Mesenchymal stem cell (in vitro differentiated cells and primary cell): ENCODE measurements at regions not wholly inside any gene's neighbourhood (a gene's known extent, or its start where the extent isn't known, plus 50 kb on each side); places are given as distances from the start of the nearest gene placed in this dataset.
"Not testable (repeated sequence)": the region's sequence is repeated elsewhere in the genome, so short reads cannot be mapped to it uniquely, and the experiment has no call there.

ENCODE experiments used
- DNase-seq: peaks from one replicate; pipeline ENCODE4 v3.0.0-alpha.2; 2013
- H2AFZ ChIP-seq: one replicate; pipeline ENCODE4 v1.6.1; 2013; ENCODE audit warnings: low read depth, mild to moderate bottlenecking, control low read depth, inconsistent platforms, low read length, moderate library complexity
- H2AK5ac ChIP-seq: 2 replicates; pipeline ENCODE4 v1.6.1; 2013; ENCODE audit warnings: low read length, moderate library complexity, mild to moderate bottlenecking, inconsistent platforms; ENCODE audit not compliant: severe bottlenecking
- H2BK120ac ChIP-seq: one replicate; pipeline ENCODE4 v1.6.1; 2013; ENCODE audit warnings: low read depth, mild to moderate bottlenecking, inconsistent platforms, low read length, moderate library complexity
- H2BK12ac ChIP-seq, 2 experiments: one replicate each; pipeline ENCODE4 v1.6.1; 2013; ENCODE audit warnings: inconsistent platforms in 2 of 2, low read length in 2 of 2, mild to moderate bottlenecking in 2 of 2, moderate library complexity in 2 of 2, control low read depth in 1 of 2
- H2BK15ac ChIP-seq: one replicate; pipeline ENCODE4 v1.6.1; 2013; ENCODE audit warnings: mild to moderate bottlenecking, low read depth, inconsistent platforms; ENCODE audit not compliant: poor library complexity, severe bottlenecking
- H2BK5ac ChIP-seq: 2 replicates; pipeline ENCODE4 v1.6.1; 2013; ENCODE audit warnings: low read depth, mild to moderate bottlenecking, low read length, control low read depth, inconsistent platforms; ENCODE audit not compliant: poor library complexity, severe bottlenecking
- H3K14ac ChIP-seq, 2 experiments: one replicate each; pipeline ENCODE4 v1.6.1; 2013; ENCODE audit warnings: inconsistent platforms in 2 of 2, low read length in 2 of 2, control low read depth in 1 of 2, mild to moderate bottlenecking in 1 of 2, moderate library complexity in 1 of 2
- H3K18ac ChIP-seq, 2 experiments: one replicate each; pipeline ENCODE4 v1.6.1; 2013; ENCODE audit warnings: inconsistent platforms in 2 of 2, low read length in 2 of 2, control low read depth in 1 of 2, low read depth in 1 of 2, mild to moderate bottlenecking in 1 of 2
- H3K23ac ChIP-seq, 2 experiments: one replicate each; pipeline ENCODE4 v1.6.1; 2013; ENCODE audit warnings: inconsistent platforms in 2 of 2, low read length in 2 of 2, mild to moderate bottlenecking in 2 of 2, moderate library complexity in 2 of 2, control low read depth in 1 of 2
- H3K27ac ChIP-seq: 2 replicates; pipeline ENCODE4 v1.5.1; 2013; ENCODE audit warnings: mild to moderate bottlenecking, moderate library complexity, low read length, control low read depth, inconsistent platforms; ENCODE audit not compliant: poor library complexity, severe bottlenecking
- H3K27me3 ChIP-seq, 2 experiments: 2 replicates each; pipeline versions ENCODE4 v1.6.1 to v1.7.0; 2013; ENCODE audit warnings: low read length in 2 of 2, mild to moderate bottlenecking in 2 of 2, moderate library complexity in 2 of 2, control low read depth in 1 of 2, inconsistent platforms in 1 of 2; ENCODE audit not compliant: control insufficient read depth in 1 of 2, insufficient read depth in 1 of 2
- H3K36me3 ChIP-seq, 2 experiments: 2 replicates each; pipeline versions ENCODE4 v1.6.1 to v1.7.0; 2013; ENCODE audit warnings: low read length in 2 of 2, control low read depth in 1 of 2, inconsistent platforms in 1 of 2, low read depth in 1 of 2, mild to moderate bottlenecking in 1 of 2; ENCODE audit not compliant: insufficient read depth in 2 of 2, control insufficient read depth in 1 of 2
- H3K4ac ChIP-seq, 2 experiments: one replicate each; pipeline ENCODE4 v1.6.1; 2013; ENCODE audit warnings: inconsistent platforms in 2 of 2, low read length in 2 of 2, mild to moderate bottlenecking in 2 of 2, moderate library complexity in 2 of 2, control low read depth in 1 of 2, low read depth in 1 of 2
- H3K4me1 ChIP-seq: 2 replicates; pipeline ENCODE4 v1.6.1; 2013; ENCODE audit warnings: low read depth, low read length, control low read depth; ENCODE audit not compliant: control insufficient read depth, insufficient read depth
- H3K4me2 ChIP-seq: 2 replicates; pipeline ENCODE4 v1.6.1; 2013; ENCODE audit warnings: low read length, mild to moderate bottlenecking, inconsistent platforms; ENCODE audit not compliant: poor library complexity, severe bottlenecking
- H3K4me3 ChIP-seq, 2 experiments: 2 replicates each; pipeline versions ENCODE4 v1.5.1 to v1.7.0; 2013; ENCODE audit warnings: low read length in 2 of 2, mild to moderate bottlenecking in 2 of 2, control low read depth in 1 of 2, low read depth in 1 of 2; ENCODE audit not compliant: insufficient read depth in 1 of 2
- H3K79me1 ChIP-seq: replicated peaks from 2 replicates; pipeline ENCODE4 v1.6.1; 2013; ENCODE audit warnings: mild to moderate bottlenecking, control low read depth, low read length, inconsistent platforms; ENCODE audit not compliant: poor library complexity, severe bottlenecking
- H3K9ac ChIP-seq: 2 replicates; pipeline ENCODE4 v1.7.0; 2013; ENCODE audit warnings: mild to moderate bottlenecking, low read length, moderate library complexity
- H3K9me3 ChIP-seq: 2 replicates; pipeline ENCODE4 v1.7.0; 2013; ENCODE audit warnings: mild to moderate bottlenecking, low read length; ENCODE audit not compliant: control insufficient read depth
- H4K8ac ChIP-seq: one replicate; pipeline ENCODE4 v1.6.1; 2013; ENCODE audit warnings: inconsistent platforms, mild to moderate bottlenecking, low read length, moderate library complexity
- H4K91ac ChIP-seq: one replicate; pipeline ENCODE4 v1.6.1; 2013; ENCODE audit warnings: mild to moderate bottlenecking, low read length, inconsistent platforms
- WGBS: methylation state at CpG from one replicate; pipeline ENCODE4 v1.1.7; 2013; ENCODE audit warnings: mixed read lengths; 5-methylcytosine and 5-hydroxymethylcytosine counted together

GRCh38 chr15:44824277-44825145 is 88.2 kb downstream of the TRIM69 start:
- not testable (repeated sequence) for H3K9me3 ChIP-seq, H3K79me1 ChIP-seq, H3K9ac ChIP-seq, H2BK120ac ChIP-seq, H3K4me1 ChIP-seq, H2AFZ ChIP-seq, H4K8ac ChIP-seq, H3K4me2 ChIP-seq, H3K18ac ChIP-seq, H3K14ac ChIP-seq, H3K4ac ChIP-seq, H3K36me3 ChIP-seq, H3K23ac ChIP-seq, H3K27me3 ChIP-seq, H2BK15ac ChIP-seq, DNase-seq, H2AK5ac ChIP-seq, H2BK5ac ChIP-seq, H3K27ac ChIP-seq, H2BK12ac ChIP-seq, H3K4me3 ChIP-seq, H4K91ac ChIP-seq
- WGBS: no CpG with 5 or more reads among the region's 9 CpGs

- H2BK12ac ChIP-seq, H3K4me3 ChIP-seq, H3K4me2 ChIP-seq, H3K14ac ChIP-seq, H3K4me1 ChIP-seq, H2BK15ac ChIP-seq, H3K4ac ChIP-seq, H3K27ac ChIP-seq, H3K18ac ChIP-seq, H2AFZ ChIP-seq, H2BK5ac ChIP-seq, H4K91ac ChIP-seq, H3K79me1 ChIP-seq, H3K36me3 ChIP-seq, H2AK5ac ChIP-seq, H3K9me3 ChIP-seq, H3K9ac ChIP-seq, H4K8ac ChIP-seq, H3K27me3 ChIP-seq, DNase-seq, H2BK120ac ChIP-seq, H3K23ac ChIP-seq: not testable (repeated sequence)
- WGBS: no CpG with 5 or more reads among the region's 1 CpG
Observed at GRCh38 chr15:44826583-44826982, 90.3 kb downstream of the TRIM69 start.

- not testable (repeated sequence) for H3K23ac ChIP-seq, H3K9me3 ChIP-seq, H2BK5ac ChIP-seq, H3K4me1 ChIP-seq, H2BK120ac ChIP-seq, H3K36me3 ChIP-seq, H4K8ac ChIP-seq, H2AFZ ChIP-seq, DNase-seq, H3K4me2 ChIP-seq, H3K4ac ChIP-seq, H3K18ac ChIP-seq, H3K14ac ChIP-seq, H3K79me1 ChIP-seq, H3K27me3 ChIP-seq, H2BK15ac ChIP-seq, H3K4me3 ChIP-seq, H3K27ac ChIP-seq, H2BK12ac ChIP-seq, H3K9ac ChIP-seq
- H2AK5ac ChIP-seq: peak overlapping the region; percentile 70
- H4K91ac ChIP-seq: peak overlapping the region; percentile 75
- WGBS: 86% methylated on average over 11 of the region's 14 CpGs
Observed at GRCh38 chr15:44828229-44828914, 92.0 kb downstream of the TRIM69 start.

GRCh38 chr15:44829150-44829549 is 92.8 kb downstream of the TRIM69 start:
- 87% methylated on average over 1 of the region's 4 CpGs for WGBS
- not testable (repeated sequence) for H2BK15ac ChIP-seq, H3K23ac ChIP-seq, H2AFZ ChIP-seq, H2BK5ac ChIP-seq, H3K36me3 ChIP-seq, H3K14ac ChIP-seq, H3K79me1 ChIP-seq, H4K91ac ChIP-seq, H3K9ac ChIP-seq, H2AK5ac ChIP-seq, DNase-seq, H3K4me2 ChIP-seq, H3K27ac ChIP-seq, H3K9me3 ChIP-seq, H3K18ac ChIP-seq, H3K4ac ChIP-seq, H2BK120ac ChIP-seq, H2BK12ac ChIP-seq, H3K4me1 ChIP-seq, H3K27me3 ChIP-seq, H4K8ac ChIP-seq, H3K4me3 ChIP-seq
